GM21515 (cell line): ENCODE measurements at regions not wholly inside any gene's neighbourhood (a gene's known extent, or its start where the extent isn't known, plus 50 kb on each side); places are given as distances from the start of the nearest gene placed in this dataset.
"Not testable (repeated sequence)": the region's sequence is repeated elsewhere in the genome, so short reads cannot be mapped to it uniquely, and the experiment has no call there.

Experiments
- ATAC-seq: cut with Tn5 transposase; IDR thresholded peaks from one replicate; pipeline ENCODE4 v1.9.1; 2021; ENCODE audit not compliant: unreplicated experiment

- no peak for ATAC-seq
Measured at GRCh38 chr20:7155282-7155681, 387.8 kb downstream of the BMP2 start.

DNA sequence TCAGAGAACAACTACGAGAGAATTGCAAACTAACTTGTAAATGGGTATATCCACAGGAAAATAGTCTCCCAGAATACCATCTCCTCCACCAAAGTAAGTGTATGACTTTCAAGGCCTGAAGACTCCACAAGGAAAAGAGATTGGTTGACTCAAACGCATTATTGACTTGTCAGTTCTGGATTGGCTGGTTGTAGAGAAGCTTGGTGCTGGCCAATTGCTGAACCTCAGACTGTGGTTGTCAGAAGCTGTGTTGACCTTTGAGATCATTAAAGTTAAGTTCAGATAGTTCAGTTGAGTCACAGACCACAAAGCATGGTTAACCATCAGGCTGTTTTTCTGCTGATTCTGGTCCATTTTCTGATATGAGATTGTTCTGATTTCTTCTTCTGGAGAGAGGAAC is 388.3 kb downstream of the BMP2 start:
- ATAC-seq, result no peak

GRCh38 chr20:7159903-7160302 is 392.4 kb downstream of the BMP2 start:
- ATAC-seq, result no peak

- ATAC-seq, result no peak
Measured at GRCh38 chr20:7161690-7162089, 394.2 kb downstream of the BMP2 start.

GRCh38 chr20:7171911-7172310 is 404.4 kb downstream of the BMP2 start:
- no peak for ATAC-seq

GRCh38 chr20:7174554-7174953 is 407.1 kb downstream of the BMP2 start:
- ATAC-seq, result no peak

DNA sequence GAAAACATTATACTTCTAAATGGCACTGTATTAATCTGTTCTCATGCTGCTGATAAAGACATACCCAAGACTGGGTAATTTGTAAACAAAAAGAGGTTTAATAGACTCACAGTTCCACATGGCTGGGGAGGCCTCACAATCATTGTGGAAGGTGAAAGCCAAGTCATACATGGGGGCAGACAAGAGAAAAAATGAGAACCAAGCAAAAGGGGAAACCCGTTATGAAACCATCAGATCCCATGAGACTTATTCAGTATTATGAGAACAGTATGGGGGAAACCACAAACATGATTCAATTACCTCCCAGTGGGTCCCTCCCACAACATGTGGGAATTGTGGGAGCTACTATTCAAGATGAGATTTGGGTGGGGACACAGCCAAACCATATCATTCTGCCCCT is 408.3 kb downstream of the BMP2 start:
- ATAC-seq, result not testable (repeated sequence)

- no peak for ATAC-seq
Measured at GRCh38 chr20:7178004-7178403, 410.5 kb downstream of the BMP2 start.

DNA sequence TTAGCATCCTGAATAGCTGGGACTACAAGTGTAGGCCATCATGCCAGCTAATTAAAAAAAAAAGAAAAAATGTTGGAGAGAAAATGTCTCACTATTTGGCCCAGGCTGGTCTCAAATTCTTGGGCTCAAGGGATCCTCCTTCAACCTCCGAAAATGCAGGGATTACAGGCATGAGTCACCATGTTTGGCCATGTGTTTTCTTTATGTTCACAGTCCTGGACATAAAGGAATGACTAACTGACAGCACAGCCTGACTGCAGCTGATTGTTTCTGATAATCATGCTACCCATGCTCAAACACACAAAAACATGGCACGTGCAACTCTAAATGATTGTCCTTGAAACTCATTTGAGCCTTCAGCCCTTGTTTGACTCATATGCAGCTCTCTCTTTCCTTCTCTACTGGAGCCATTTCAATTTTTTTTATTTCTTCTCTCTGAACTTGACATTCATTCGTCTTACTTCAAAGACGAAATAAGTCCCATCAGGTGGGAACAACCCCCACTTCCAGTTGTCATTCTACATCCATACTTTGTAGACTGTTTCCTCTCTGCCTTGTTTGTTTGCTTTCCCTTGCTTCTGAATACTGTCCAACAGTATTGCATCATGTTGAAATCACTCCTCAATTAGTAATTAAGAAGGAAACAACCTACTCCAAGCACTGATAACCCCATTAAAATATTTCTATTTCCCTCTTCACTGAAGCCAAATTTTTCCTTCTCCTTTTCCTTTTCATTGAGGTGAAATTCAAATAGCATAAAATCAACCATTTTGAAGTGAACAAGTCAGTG is 413.0 kb downstream of the BMP2 start:
- no peak for ATAC-seq

- no peak for ATAC-seq
Measured at GRCh38 chr20:7189231-7189630, 421.7 kb downstream of the BMP2 start.

DNA sequence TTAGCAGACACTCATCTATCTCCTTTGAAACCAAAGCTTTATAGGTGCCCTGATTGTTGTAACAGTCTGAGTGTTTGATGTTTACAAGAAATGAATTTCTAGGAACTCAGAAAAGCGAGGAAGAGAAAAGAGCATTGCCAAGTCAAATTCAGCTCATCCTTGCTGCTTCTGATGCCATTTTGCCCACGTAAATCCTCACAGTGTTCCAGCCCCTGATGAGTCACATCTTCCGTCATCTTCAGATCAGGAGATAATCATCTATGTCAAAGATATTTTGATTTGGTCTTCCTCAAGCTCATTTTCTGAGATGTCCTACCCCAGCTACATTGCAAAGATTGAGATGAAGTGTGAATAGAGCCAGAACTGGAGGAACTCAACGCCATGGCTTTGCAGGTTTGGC is 426.2 kb downstream of the BMP2 start:
- no peak for ATAC-seq

DNA sequence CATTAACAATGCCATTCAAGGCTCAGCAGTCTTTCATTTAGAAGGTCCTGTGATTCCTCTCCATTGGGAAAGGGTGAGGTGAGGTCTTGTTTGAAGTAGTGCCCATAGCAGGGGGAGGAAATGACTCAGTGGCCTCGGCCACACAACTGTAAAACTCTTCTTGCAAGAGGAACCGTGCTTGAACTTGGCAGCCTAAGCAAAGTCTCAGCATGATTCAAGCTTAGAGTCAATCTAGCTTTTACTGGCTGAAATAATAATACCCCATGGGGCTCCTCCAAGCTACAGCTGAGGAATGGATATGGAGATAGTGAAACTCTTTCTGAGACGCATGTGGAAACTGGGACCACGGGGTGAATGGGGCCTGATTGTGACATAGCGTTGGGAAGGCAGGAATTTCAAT is 428.2 kb downstream of the BMP2 start:
- no peak for ATAC-seq

DNA sequence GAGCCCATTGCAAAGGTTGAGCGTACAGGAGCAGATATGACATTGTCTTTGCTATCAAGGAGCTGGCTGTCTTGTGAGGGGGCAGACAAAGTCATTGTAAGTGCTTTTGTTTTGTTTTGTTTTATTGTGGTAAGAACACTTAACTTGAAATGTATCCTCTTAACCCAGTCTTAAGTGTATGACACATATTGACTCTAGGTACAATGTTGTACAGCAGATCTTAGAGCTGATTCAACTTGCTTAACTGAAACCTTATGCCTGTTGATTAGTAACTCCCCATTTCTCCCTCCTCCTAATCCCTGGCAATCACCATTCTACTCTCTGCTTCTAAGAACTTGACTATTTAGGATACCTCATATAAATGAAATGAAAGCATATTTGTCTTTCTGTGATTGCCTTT is 429.0 kb downstream of the BMP2 start:
- no peak for ATAC-seq

DNA sequence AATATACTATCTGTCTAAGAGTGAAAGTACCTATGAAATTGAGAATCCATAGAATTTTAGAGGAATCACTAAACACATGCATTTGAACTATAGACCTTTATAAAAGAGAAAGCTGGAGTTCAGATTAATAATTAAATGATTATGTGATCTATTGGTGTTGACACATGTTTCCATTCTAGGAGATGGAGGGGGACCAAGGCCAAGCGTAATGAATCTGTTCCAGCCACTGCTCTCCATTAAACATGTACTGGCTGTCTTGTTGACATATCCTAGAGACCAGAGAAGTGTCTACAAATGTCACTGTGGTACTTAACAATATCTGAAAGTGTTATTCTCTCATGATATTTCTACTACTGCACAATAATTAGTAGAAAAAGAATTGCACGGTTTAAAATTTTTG is 432.4 kb downstream of the BMP2 start:
- ATAC-seq, result no peak

GRCh38 chr20:7207186-7207798 is 439.8 kb downstream of the BMP2 start:
- no peak for ATAC-seq

GRCh38 chr20:7210910-7211309 is 443.4 kb downstream of the BMP2 start:
- no peak for ATAC-seq

- ATAC-seq, result no peak
Measured at GRCh38 chr20:7214081-7214740, 446.7 kb downstream of the BMP2 start.

DNA sequence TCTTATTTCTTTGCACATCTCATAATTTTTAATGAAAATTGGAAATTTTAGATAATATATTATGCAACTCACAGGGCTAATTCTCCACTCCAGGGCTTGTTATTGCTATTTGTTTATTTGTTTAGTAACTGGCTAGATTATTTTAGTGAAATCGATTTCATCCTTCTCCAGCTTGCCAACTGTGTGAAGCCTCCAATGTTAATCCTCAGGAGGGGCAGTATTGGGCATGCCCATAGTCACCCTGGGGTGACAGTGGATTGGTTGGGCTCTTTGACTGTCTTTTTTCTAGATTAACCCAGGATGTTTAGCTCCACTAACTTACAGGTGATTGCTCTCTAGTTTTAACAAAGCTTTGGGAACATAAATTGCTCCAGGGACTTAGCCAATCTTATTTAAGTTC is 450.1 kb downstream of the BMP2 start:
- no peak for ATAC-seq

DNA sequence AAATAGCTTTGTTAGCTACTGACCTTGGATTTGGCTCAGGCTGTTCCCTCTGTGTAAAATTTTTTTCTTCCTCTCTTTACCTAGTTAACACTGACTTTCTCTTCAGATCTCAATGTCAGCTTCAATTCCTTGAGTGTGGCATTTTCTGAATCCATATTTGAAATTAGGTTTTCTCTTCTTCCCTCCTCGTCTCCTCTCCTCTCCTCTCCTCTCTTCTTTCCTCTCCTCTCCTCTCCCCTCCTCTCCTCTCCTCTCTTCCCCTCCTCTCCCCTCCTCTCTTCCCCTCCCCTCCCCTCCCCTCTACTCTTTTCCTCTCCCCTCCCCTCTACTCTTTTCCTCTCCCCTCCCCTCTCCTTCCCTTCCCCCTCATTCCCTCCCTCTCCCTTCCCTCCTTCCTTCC is 453.3 kb downstream of the BMP2 start:
- ATAC-seq, result no peak

GRCh38 chr20:7226156-7226555 is 458.7 kb downstream of the BMP2 start:
- ATAC-seq, result no peak

- ATAC-seq, result no peak
Measured at GRCh38 chr20:7231303-7231702, 463.8 kb downstream of the BMP2 start.

GRCh38 chr20:7232796-7233195 is 465.3 kb downstream of the BMP2 start:
- ATAC-seq, result no peak
